ENCODE measurements at regions not wholly inside any gene's neighbourhood (a gene's known extent, or its start where the extent isn't known, plus 50 kb on each side); places are given as distances from the start of the nearest gene placed in this dataset.

- Histone ChIP-seq H3K4me2 (ENCODE audit: low read length) (no peak overlapping the region), H3K27me3 (ENCODE audit: insufficient read depth, low read length) (peaks cover 31% of the 10 kb centered on the region), H4K20me1 (ENCODE audit: insufficient read depth) (no peaks in the 10 kb centered on the region), H3K79me2 (ENCODE audit: insufficient read depth, low read length) (no peaks in the 10 kb centered on the region), H3K27ac (ENCODE audit: low read depth, low read length) (no peak overlapping the region), H3K9me3 (ENCODE audit: control insufficient read depth in 1 of 2, insufficient read depth in 1 of 2, low read depth in 1 of 2, low read length in 2 of 2) (no peaks in the 10 kb centered on the region), H3K9me2 (ENCODE audit: insufficient read depth) (no peaks in the 10 kb centered on the region), H2AFZ (ENCODE audit: low read depth, low read length, poor library complexity, severe bottlenecking) (no peak overlapping the region), H3K4me1 (ENCODE audit: control insufficient read depth in 1 of 2, insufficient read depth in 2 of 2, low read length in 2 of 2) (no peaks in the 10 kb centered on the region), H3K4me3 (replicated peaks in 1 of 2; ENCODE audit: low read depth in 1 of 2, low read length in 2 of 2) (no peak overlapping the region), H3K9ac (ENCODE audit: low read length) (no peak overlapping the region), H3K36me3 (ENCODE audit: control insufficient read depth in 1 of 2, insufficient read depth in 2 of 2, low read length in 2 of 2) (no peaks in the 10 kb centered on the region)
- TF ChIP-seq SRF (IDR thresholded peaks at IDR 0.05; ENCODE audit: low read depth) = no peak
- no peak for TF ChIP-seq EZH2phosphoT487 (IDR thresholded peaks at IDR 0.05; ENCODE audit: borderline replicate concordance)
- TF ChIP-seq YY1 (IDR thresholded peaks at IDR 0.05; ENCODE audit: extremely low read depth, insufficient replicate concordance, low read depth, low read length) = no peak
- no peak for TF ChIP-seq EGR1 (IDR thresholded peaks at IDR 0.05; ENCODE audit: low read depth)
- TF ChIP-seq CBX3 (IDR thresholded peaks at IDR 0.05; ENCODE audit: low read depth) = no peak
- no peak for TF ChIP-seq ZFX (IDR thresholded peaks at IDR 0.05)
- TF ChIP-seq POLR2AphosphoS5 (IDR thresholded peaks at IDR 0.05; ENCODE audit: low read depth, low read length) = no peak
- TF ChIP-seq CTCF (IDR thresholded peaks at IDR 0.05 in 2 of 3, conservative IDR thresholded peaks at IDR 0.05 in 1 of 3; ENCODE audit: borderline replicate concordance in 1 of 3, insufficient read depth in 1 of 3, low read depth in 2 of 3, low read length in 2 of 3) = no peak
- no peak for ATAC-seq
- DNase-seq (ENCODE audit: low read depth, low spot score) = no peak
- ChIA-PET CTCF (no interaction called here), RAD21 (ENCODE audit: low non-redundant PET in 1 of 2, low total read pairs in 2 of 2, uncharacterized antibody in 2 of 2, unreplicated experiment in 2 of 2) (no interaction called here), POLR2A (no interaction called here)
- BruUV-seq (replicated peaks) = no TSS peak
- intact Hi-C loops (cut with micrococcal nuclease) = no loop called here
Observed at GRCh38 chr22:47386812-47387510, 624.5 kb downstream of the TBC1D22A start.

DNA sequence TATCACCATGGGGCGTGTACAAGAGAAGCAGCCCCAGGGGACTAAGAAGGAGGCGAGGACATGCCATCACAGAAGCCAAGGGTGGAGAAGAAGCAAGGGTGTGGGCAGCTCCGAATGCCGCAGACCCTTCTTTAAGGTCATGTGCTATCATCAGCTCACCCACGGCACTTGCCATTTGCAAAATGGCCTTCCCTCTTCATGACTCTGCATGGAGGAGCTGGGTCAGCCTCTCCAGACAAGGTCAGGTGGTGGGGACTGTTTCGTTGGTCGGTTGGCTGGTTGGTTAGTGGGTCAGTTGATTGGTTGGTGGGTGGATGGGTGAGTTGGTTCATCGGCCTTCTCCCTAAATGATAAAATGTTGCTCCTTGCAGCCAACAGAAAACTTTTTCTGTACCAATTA lies 622.5 kb downstream of the TBC1D22A start:
- ChIA-PET POLR2A (no interaction called here), RAD21 (ENCODE audit: low non-redundant PET in 1 of 2, low total read pairs in 2 of 2, uncharacterized antibody in 2 of 2, unreplicated experiment in 2 of 2) (no interaction called here), CTCF (no interaction called here)
- Histone ChIP-seq H3K36me3 (ENCODE audit: control insufficient read depth in 1 of 2, insufficient read depth in 2 of 2, low read length in 2 of 2) (no peaks in the 10 kb centered on the region), H4K20me1 (ENCODE audit: insufficient read depth) (no peaks in the 10 kb centered on the region), H3K4me2 (ENCODE audit: low read length) (no peak overlapping the region), H3K27me3 (ENCODE audit: insufficient read depth, low read length) (peaks cover 31% of the 10 kb centered on the region), H3K9me2 (ENCODE audit: insufficient read depth) (no peaks in the 10 kb centered on the region), H3K79me2 (ENCODE audit: insufficient read depth, low read length) (no peaks in the 10 kb centered on the region), H3K4me1 (ENCODE audit: control insufficient read depth in 1 of 2, insufficient read depth in 2 of 2, low read length in 2 of 2) (no peaks in the 10 kb centered on the region), H3K4me3 (replicated peaks in 1 of 2; ENCODE audit: low read depth in 1 of 2, low read length in 2 of 2) (no peak overlapping the region), H3K27ac (ENCODE audit: low read depth, low read length) (no peak overlapping the region), H3K9me3 (ENCODE audit: control insufficient read depth in 1 of 2, insufficient read depth in 1 of 2, low read depth in 1 of 2, low read length in 2 of 2) (no peaks in the 10 kb centered on the region), H3K9ac (ENCODE audit: low read length) (no peak overlapping the region), H2AFZ (ENCODE audit: low read depth, low read length, poor library complexity, severe bottlenecking) (no peak overlapping the region)
- intact Hi-C loops (cut with micrococcal nuclease) = no loop called here
- BruUV-seq (replicated peaks) = no TSS peak
- DNase-seq (ENCODE audit: low read depth, low spot score) (no peak), ATAC-seq (no peak)
- TF ChIP-seq YY1 (IDR thresholded peaks at IDR 0.05; ENCODE audit: extremely low read depth, insufficient replicate concordance, low read depth, low read length) = no peak
- TF ChIP-seq ZFX (IDR thresholded peaks at IDR 0.05) = no peak
- no peak for TF ChIP-seq JUND (IDR thresholded peaks at IDR 0.05)
- no peak for TF ChIP-seq POLR2AphosphoS5 (IDR thresholded peaks at IDR 0.05; ENCODE audit: low read depth, low read length)
- no peak for TF ChIP-seq FOSL1 (IDR thresholded peaks at IDR 0.05; ENCODE audit: low read depth)
- TF ChIP-seq ZBTB33 (IDR thresholded peaks at IDR 0.05; ENCODE audit: extremely low read depth, insufficient replicate concordance, low read length) = no peak
- TF ChIP-seq EZH2 (IDR thresholded peaks at IDR 0.05) = no peak
- TF ChIP-seq SIN3A (IDR thresholded peaks at IDR 0.05; ENCODE audit: low read depth) = no peak
- TF ChIP-seq, protein P1, sequence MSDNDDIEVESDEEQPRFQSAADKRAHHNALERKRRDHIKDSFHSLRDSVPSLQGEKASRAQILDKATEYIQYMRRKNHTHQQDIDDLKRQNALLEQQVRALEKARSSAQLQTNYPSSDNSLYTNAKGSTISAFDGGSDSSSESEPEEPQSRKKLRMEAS (IDR thresholded peaks at IDR 0.05) = no peak
- no peak for TF ChIP-seq SP1 (IDR thresholded peaks at IDR 0.05; ENCODE audit: low read depth)
